COLO829 (cell line): ENCODE measurements at regions not wholly inside any gene's neighbourhood (a gene's known extent, or its start where the extent isn't known, plus 50 kb on each side); places are given as distances from the start of the nearest gene placed in this dataset.
A peak's percentile ranks its signal among the peaks of the same experiment; 100 is the strongest.

Experiments used
- DNase-seq: peaks from one replicate; pipeline ENCODE4 v3.0.0; 2012; ENCODE audit warnings: low spot score

DNA sequence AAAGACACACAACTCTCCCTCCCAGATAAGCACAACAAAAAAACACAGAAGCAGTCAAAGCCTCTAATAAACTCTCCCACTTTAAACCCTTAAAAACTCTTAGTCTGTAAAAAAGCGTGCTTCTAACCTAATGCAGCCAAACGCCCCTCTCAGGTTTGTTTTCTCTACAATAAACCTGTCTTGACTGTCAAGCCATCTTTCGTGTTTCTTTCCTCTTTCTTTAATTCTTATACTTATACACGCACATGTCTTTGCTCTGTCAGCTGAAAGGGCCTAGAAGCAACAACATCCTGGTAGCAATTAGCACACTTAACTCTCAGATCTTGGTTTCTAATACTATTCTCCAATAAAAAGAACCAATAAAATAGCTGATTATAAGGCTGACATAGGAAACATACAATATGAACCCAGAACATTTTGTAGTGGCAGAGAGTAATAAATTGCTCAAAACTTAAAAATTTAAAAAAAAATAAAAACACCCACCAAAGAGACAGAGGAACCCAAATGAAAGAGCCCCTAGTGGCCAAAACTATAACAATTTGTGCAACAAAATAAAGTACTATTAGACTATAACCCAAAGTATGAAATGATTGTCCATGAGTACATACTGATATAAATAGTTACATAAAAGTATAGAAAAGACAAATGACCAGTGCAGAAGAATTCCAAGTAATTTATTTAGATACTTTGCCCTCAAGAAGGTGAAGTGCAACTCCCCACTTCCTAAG, 440.4 kb upstream of the ADGRL3 start:
- no peak for DNase-seq

GRCh38 chr4:60780874-60781273, 419.3 kb upstream of the ADGRL3 start:
- DNase-seq, result no peak

GRCh38 chr4:60790608-60791007, 409.5 kb upstream of the ADGRL3 start:
- DNase-seq, result no peak

GRCh38 chr4:60794372-60794771, 405.8 kb upstream of the ADGRL3 start:
- DNase-seq, result no peak

GRCh38 chr4:60799214-60799613, 400.9 kb upstream of the ADGRL3 start:
- DNase-seq, result no peak

DNA sequence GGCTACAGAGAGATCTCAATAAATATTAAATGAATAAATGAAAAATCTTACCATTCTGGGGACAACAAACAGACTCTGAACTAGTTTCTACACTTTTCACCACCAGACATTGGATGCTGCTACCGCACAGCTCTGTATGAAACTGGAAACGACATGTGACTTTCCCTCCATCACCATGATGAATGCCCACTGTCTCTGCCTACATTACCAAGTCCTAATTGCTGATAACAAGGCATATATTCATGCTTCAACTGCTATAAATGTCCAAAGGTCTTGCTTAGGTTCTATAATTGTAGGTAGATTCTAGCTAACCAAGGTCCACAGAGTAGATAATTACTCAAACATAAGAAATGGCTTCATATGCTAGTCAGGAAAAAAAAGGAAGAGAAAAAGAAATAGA, 399.4 kb upstream of the ADGRL3 start:
- no peak for DNase-seq

DNA sequence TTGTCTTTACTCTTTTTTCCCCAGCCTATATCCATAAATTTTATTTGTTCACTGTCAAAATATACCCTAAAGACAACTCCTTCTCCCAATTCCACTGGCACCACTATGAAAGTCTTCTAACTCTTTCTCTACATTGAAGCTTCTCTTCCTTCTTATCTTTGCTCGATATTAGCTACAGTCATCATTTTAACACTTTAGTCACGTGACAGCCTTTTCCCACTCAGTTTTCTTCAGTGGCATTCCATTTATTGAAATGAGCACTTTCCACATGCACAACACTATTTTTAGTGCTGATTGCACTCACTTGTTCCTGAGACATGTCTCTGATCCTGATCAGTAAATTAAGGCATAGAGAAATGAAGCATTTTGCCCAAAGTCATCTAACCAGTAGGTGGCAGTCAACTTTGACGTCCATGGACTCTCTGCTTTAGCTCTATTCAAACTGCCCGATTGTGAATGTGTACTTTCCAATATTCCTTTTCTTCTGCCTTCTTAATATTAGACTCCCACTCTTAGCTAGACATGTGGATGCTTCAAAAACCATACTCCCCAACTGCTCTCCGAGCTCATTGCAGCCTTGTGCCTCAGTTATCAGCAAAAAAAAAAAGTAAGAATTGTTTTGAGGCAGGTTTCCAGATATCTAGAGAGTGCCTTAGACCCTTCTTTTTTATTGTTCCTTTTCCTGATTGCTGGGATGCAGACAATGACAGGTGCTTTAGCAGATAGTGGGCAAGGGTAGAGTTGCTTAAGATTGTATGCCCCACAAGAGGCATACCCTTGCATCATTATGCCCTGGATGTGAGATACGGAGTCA, 394.4 kb upstream of the ADGRL3 start:
- peak; percentile 28 for DNase-seq

- DNase-seq, result no peak
Measured at GRCh38 chr4:60808726-60809485, 391.2 kb upstream of the ADGRL3 start.

GRCh38 chr4:60809486-60809800, 390.7 kb upstream of the ADGRL3 start:
- DNase-seq, result no peak

- no peak for DNase-seq
Measured at GRCh38 chr4:60812811-60813210, 387.3 kb upstream of the ADGRL3 start.

DNA sequence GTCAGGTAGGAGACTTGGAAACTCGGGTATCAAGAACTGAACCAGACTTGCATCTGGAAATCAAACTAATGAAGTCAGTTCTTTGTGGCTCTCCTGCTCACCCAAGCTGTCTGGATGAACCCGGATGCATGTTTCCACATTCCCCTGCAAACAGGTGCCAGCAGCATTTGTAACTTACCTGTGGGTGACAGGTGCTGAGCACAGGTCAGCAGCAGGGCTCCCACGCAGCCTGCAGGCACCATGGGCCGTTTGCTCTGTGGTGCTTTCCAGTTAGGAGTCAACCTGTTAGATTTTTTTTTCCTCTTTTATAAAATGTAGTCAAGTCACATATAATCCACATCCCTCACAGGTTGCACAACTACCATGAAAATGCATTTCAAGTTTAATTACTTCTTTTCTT, 385.6 kb upstream of the ADGRL3 start:
- DNase-seq, result no peak

DNA sequence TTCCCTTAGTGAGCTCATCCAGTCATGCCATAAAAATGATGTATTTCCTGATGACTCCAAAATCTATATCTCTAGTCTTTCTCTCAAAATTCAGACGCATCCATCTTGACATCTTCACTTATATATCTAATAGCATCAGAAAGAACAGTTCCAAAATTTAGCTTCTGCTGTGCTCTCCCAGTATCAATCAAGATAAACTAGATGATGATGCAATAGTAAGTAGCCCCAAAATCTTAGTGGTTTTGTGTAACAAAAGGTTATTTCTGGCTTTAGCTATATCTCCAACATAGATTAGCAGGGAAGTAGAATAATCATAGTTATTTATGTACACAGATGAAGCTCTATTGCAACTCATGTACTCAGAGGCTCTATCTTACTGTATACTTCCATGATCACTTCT, 382.5 kb upstream of the ADGRL3 start:
- DNase-seq, result no peak

DNA sequence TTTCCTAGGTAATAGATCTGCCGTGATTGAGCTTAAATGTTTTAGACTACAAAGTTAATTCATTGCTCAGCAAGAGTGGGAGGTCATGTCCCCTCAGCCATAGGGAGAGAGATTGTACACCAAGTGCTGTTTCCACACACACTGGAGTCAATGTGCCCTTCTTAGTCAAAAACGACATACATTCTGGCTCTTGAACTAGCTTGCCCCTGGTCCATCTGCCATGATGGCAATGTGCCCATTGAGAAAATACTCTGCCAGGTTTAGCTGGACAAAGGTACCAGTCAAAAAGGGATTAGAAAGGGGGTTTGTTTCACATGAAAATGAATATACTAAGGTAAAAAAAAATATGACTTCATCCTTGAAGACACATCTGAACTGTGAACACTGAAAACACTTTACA, 377.1 kb upstream of the ADGRL3 start:
- DNase-seq, result no peak

- DNase-seq, result no peak
Measured at GRCh38 chr4:60840020-60840419, 360.1 kb upstream of the ADGRL3 start.

DNA sequence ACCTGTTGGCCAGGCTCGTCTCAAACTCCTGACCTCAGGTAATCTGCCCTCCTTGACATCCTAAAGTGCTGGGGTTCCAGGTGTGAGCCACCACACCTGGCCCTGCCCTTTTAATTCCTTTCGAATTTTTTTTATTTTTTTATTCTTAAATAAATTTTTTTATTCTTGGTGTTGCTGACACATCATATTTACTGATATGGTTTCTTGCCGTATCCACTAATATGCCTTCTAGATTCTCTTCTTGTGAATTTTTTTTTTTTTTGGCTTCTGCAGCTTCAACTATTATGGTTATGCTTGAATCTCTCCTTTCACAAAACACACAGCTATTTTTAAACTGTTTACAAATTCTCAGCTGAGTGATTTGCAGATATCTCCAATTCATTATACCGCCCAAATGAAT, 353.4 kb upstream of the ADGRL3 start:
- DNase-seq, result no peak

- no peak for DNase-seq
Measured at GRCh38 chr4:60847614-60848013, 352.5 kb upstream of the ADGRL3 start.

DNA sequence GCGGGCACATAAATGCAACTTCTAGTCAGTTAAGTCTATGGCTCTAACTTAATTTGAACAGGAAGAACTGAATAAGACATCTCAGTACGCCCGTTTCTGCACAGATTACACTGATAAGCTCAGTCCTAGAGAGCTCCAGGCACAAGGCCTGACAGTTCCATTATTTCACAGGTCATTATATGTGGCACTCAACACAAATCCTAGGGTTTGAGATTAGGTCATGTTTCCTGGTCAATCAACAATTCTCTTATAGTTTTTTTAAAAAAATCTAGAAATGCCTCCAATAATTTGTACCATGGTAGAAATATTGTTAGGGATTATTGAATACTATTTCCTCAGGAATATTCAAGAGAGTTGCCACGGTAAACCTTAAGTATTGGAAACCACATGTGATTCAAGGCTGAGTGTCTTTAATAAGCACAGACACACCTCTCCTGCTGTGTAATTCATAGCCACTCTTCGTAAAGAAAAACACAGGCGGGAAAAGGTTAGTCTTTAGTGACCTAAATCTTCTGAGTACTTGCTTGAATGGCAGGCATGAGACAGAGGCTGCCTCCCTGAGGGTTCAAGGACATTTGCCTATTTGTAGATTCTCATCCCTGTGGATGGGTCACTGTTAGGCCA, 342.9 kb upstream of the ADGRL3 start:
- DNase-seq, result no peak

DNA sequence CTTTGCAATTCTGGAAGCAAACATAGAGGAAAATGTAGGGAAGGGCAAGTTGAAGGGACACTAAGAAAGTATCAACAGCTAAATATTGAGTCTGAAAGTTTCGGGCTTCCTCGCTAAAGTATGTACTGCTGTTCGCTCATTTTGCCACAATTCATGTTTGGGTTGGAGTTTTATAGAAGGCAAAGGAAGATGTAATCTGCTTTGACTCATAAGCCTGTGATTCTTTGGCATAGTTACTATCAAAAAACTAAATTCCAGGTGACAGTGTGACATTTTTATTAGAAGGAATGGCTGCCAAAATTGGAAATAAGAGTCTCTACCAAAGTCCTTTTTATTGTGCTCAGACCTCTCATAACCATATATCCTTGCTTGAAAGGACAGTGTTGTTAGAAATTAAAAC, 336.7 kb upstream of the ADGRL3 start:
- no peak for DNase-seq

DNA sequence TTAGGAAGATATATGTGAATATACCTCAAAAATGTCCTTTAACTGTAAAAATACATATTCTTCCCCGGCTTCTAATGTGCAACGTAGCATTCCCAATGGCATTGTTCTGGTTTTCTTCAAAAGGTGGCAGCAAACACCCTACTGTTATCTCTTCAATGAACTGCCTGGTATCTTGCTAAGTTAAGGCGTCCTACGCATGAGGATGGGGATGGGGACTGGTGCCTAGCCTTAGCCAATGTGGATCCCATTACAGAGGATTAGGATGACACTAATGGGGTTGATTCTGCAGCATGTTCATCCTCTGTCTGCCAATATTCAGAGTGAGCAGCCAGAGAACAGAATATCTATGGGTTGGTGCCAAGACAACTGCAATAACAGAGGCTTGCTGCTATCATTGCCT, 334.9 kb upstream of the ADGRL3 start:
- peak; percentile 23 for DNase-seq

GRCh38 chr4:60868232-60868960, 331.7 kb upstream of the ADGRL3 start:
- DNase-seq, result no peak

GRCh38 chr4:60879135-60879701, 320.9 kb upstream of the ADGRL3 start:
- no peak for DNase-seq

- no peak for DNase-seq
Measured at GRCh38 chr4:60884587-60884986, 315.5 kb upstream of the ADGRL3 start.
